Cardiac septum (tissue), 1 donor: ENCODE measurements at regions not wholly inside any gene's neighbourhood (a gene's known extent, or its start where the extent isn't known, plus 50 kb on each side); places are given as distances from the start of the nearest gene placed in this dataset.
A peak's percentile ranks its signal among the peaks of the same experiment; 100 is the strongest.

Experiments
- DNase-seq: peaks from one replicate; pipeline ENCODE4 v3.0.0-alpha.2; 2020; ENCODE audit warnings: low spot score
- intact Hi-C: fragments of 100-400 bp; cut with DNase I; formaldehyde crosslinking; loops from one replicate; pipeline ENCODE4 v1.14.0; 2022
- donor health status: DM: no; HTN: no; CAD: no.

DNA sequence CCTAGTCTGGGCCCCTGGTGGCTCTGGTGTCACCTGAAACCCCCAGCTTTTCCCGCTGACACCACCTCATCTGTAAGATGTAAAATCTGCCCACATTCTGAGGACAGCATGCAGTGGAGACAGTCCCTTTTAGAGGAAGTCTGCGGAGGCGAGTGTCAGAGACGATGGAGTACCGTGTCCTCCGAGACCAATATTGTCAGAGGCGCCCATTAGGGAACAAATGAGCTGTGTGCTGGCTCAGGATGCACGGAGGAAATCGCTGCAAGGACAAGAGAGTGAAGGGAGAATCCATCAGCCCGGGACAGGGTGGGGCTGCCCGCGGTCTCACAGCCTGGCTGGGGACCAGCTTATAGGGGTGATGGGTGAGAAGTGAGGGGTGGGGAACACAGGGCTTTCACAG lies 214.8 kb downstream of the MATN1 start:
- DNase-seq: no peak
- intact Hi-C loops: no loop called here

- intact Hi-C loops: no loop called here
- no peak for DNase-seq
Observed at GRCh38 chr1:30508175-30508448, 215.3 kb downstream of the MATN1 start.

DNA sequence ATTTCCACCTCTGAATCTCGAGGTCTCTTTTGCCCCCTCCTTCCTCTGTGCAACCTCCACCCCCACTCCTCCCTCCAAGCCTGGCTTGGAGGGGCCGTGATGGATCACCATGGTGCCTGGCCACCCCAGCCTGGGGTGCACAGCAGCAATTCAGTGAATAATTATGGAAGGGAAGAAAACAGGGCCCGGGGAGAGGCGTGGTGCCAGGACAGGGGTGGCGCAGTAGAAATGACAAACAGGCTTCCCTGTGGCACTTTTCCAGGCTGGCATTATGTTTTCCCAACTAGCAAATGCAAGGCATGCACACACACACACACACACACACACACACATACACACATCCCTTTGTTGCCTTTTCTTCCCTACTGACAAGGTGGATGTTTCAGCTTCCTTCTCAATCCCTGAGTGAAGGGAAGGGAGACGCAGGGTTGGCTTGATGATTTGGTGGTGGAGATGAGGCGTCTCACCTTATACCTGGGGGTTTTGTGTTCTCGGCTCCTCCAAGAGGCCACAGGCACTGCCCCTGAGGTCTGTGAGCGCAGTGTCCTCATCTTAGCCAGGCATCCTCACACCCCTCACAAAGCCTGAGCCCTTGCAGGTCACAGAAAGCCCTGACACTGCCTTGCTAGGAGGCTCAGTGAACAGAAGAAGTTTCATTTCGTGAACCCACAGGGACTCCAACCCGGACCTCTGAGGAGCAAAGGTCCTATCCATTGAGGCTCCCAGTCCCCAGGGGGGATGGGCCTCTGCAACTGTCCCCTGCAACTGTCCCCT lies 215.8 kb downstream of the MATN1 start:
- peak; percentile 9 for DNase-seq
- intact Hi-C loops: no loop called here

DNA sequence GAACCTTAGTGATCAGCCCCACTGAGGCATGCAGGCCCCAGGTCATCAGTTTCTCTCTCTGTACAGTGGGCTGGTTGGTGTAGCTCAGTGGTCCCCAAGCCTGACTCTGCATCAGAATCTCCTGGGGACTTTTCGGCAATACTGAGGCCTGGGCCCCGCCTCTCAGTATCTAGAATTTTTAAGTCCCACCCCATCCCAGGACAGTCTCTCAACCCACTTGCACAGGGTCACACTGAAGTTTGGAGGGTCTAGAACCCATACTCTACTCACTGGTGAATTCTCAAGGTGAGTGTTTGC lies 216.4 kb downstream of the MATN1 start:
- peak; percentile 4 for DNase-seq
- intact Hi-C loops: no loop called here

DNA sequence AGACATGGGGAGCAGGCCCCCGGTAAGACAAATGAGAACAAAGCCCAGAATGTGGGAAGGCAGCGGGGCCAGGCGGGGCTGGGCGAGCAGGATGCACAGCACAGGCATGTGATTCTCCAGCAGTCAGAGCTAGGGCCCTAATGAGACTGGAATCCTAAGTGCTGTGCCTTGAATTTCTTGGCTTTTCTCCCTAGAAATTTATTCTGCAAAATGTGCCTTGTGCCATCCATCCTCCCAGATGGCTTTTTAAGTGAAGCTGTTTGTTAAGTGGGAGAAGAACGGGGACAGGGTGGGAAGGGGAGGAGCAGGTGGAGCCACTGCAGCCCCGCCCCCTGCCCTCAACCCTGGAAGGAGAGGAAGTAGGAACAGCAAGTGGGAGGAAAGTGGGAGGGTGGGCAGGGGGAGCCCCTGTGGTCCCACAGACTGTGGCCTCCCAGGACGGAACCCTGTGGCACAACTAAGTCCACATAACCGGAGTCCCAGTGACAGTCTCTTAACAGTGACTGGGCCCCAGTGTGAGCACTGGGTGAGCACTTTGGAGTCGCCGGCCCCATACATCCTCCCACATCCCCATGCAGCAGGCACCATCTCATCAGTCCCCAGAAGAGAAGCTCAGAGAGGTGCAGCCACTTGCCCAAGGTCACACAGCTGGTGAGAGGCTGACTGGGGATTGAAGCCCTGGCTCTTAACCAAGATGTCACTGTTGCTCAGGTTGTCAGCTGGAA lies 216.9 kb downstream of the MATN1 start:
- peak; percentile 43 for DNase-seq
- intact Hi-C loops: no loop called here

GRCh38 chr1:30505853-30506252 lies 217.5 kb downstream of the MATN1 start:
- DNase-seq: peak; percentile 12
- intact Hi-C loops: no loop called here

- DNase-seq: peak; percentile 59
- intact Hi-C loops: no loop called here
Observed at GRCh38 chr1:30492451-30492850, 230.9 kb downstream of the MATN1 start.

DNA sequence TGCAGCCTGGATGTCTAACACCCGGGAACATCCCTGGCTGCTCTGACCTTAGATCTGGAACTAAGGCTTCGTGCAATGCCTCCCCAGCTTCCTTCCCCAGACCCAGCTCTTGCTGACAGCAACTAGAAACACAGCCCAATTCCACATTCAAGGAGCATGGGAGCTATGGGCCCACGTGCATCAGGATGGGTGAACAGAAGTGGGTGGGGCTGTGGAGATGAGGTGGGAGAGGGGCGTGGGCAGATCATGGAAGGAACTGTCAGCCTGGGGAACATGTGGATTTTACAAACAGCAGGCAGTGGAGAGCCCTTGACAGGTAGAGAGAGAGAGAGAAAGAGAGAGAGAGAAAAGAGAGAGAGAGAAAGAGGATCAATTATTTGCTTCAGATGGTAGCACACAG lies 231.6 kb downstream of the MATN1 start:
- DNase-seq: no peak
- intact Hi-C loops: no loop called here

GRCh38 chr1:30490554-30491053 lies 232.8 kb downstream of the MATN1 start:
- intact Hi-C loops: no loop called here
- DNase-seq: peak; percentile 33

- DNase-seq: peak; percentile 7
- intact Hi-C loops: no loop called here
Observed at GRCh38 chr1:30489737-30490389, 233.5 kb downstream of the MATN1 start.

DNA sequence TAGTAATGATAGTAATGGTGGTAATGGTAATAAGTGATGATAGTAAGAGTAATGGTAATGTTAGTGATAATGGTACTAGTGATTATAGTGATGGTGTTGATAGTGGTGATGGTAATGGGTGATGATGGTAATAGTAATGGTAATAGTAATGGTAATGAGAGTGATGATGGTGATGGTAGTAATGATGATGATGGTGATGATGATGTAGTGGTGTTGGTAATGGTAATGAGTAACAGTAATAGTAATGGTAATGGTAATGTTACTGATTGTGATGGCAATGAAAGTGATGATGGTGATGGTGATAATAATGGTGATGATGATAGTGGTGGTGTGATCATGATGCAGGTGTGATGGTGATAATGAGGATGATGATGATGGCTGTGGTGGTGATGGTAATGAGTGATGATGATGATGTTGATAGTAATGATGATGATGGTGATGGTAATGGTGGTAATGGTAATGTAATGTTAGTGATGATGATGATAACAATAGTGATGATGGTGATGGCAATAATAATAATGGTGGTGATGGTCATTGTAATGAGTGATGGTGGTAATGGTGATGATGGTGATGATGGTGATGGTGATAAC lies 235.0 kb downstream of the MATN1 start:
- DNase-seq: peak; percentile 7
- intact Hi-C loops: no loop called here

DNA sequence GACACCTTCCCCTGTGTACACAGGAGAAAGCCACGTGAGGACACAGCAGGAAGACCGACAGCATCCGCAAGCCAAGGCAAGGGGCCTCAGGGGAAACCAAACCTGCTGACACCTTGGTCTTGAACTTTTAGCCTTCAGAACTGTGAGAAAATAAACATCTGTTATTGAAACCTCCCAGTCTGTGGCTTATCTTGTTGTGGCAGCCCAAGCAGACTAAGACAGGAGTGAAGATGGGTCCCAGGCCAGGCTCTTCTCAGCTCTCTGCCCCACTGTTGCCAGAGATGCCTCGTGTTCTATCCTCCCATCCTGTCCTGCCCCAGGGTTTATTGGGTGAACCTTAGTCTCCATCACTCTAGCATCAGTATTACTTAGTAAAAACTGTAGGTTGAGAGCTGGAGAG lies 236.3 kb downstream of the MATN1 start:
- peak; percentile 10 for DNase-seq
- intact Hi-C loops: no loop called here

DNA sequence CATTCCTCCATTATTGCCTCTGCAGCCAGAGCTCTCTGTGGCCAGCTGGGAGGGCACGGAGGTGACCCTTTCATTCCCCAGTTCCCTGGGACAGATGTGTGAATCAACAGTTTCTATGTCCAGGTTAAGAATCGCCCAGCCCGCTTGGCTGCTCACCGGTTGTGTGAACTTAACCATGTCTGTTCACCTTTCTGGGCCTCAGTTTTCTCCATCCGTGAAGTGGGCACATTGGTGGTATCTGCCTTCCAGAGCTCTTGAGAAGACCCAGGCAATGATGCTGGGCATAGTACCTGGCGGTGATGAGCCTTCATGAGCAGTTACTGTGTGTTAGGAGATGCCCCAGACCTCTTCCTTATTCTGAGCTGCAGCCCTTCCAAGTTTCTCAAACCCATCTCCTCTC lies 238.3 kb downstream of the MATN1 start:
- peak; percentile 69 for DNase-seq
- intact Hi-C loops: no loop called here

DNA sequence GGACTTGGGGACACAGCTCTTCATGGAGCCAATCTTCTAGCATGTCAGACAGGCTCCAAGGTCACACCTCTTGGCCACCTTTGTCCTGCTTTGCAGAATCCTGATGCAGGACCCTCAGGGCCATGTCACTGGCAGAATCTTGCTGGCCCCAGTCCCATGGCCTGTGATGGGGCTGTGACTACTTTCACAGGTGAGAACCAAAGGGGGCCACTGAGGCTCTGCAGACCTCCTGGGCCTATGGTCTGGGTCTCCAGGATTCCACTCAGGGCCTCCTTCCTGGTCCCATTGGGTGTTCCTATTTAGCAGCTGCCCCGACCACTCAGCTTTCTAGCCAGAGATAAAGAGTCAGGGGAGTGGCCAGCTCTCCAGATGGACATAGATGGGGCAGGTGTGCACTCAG lies 238.7 kb downstream of the MATN1 start:
- intact Hi-C loops: no loop called here
- DNase-seq: peak; percentile 44

GRCh38 chr1:30479575-30479974 lies 243.8 kb downstream of the MATN1 start:
- intact Hi-C loops: no loop called here
- DNase-seq: no peak

DNA sequence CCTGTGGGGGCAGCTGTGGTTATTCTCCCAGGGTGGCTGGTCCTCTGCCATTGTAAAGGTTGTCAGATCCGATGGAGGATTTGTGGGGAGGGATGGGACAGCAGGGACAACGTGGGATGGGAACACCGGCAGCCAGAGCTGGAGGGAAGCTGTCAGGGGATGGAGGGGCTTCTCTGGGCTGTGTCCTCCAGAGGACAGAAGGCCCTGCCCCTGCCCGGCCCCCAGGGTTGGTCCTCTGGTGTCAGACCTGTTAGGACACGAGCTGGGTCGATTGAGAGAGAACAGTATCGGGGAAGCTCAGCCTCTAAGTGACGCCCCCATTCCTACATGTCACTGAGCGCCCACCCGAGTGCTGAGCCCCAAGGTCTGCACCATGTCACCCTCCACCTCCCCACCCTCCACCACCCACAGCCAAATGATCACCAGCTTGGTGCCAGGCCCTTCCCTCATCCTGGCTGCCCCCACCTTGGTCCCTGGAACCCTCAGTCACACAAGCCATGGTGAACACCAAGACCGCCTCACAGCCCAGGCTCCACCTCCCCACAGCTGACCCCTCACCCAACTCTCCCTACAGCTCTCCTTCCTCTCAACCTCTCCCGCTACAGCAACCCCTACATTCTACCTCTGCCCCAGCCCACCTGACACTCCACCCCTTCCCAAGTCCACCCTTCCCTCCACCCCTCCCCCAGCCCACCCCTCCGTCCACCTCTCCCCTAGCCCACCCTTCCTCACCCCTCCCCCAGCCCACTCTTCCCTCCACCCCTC lies 244.4 kb downstream of the MATN1 start:
- intact Hi-C loops: no loop called here
- no peak for DNase-seq

DNA sequence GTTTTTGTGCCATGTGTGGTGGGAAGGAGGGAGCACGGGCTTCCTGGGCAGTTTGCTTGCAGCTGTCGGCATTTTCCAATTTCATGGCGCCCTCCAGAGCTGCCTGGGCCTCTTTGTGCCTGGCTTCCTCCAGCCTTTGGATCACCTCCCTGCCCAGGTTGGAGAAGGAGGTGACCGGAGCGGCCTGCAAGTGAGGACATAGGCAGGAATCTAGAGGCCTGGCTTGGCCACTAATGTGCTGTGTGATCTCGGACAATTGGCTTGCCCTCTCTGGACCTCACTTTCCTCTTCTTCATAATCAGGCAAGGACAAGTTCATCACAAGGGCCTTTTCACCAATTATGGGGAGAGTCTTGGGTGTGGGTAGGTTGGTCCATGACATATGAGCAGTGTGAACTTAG lies 245.1 kb downstream of the MATN1 start:
- no peak for DNase-seq
- intact Hi-C loops: no loop called here

GRCh38 chr1:30477588-30477987 lies 245.8 kb downstream of the MATN1 start:
- intact Hi-C loops: no loop called here

DNA sequence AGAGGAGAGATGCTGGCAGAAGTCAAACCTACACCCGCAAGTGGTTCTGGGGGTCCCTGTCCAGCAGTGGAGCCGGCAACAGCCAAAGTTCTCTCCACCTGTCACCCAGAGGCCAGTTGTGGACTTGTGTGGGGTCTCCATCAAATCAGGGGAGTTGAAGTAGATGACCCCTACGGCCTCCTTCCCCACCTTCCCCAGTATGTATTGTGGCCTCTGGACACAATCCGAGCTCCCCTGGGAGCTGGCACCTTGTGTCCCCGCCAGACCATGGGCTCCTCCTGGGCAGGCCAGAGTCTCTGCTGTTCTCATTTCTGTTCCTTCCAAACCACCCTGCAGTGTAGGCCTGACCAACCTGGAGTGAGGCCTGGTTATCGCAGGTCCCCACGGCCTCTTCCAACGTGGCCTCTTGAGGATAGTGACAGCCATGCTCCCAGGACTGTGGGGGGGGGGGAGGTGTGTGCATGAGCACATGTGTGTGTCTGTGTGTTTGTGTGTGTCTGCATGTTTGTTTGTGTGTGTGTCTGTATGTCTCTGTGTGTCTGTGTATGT lies 246.4 kb downstream of the MATN1 start:
- no peak for DNase-seq

More at GRCh38 chr1:30477588-30477987, 245.8 kb downstream of the MATN1 start:
- DNase-seq: no peak

DNA sequence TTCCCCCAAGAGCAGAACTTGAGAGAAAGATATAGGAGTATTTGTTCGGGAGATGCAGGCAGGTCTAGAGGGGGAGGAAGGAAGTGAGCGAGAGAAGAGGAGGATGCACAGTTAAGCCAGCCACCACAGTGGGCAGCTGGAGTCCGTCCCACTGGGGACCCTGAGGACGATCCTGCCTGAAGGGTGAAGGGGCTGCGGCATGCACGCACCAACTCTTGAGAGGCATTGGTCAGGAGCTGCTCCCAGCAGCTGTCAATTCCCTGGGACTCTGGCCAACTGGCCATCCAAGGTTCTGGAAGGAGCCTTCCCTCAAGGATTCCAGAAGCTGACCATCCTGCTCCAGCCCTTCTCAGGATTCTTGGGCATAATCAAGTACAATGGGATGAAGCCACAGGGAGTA lies 246.9 kb downstream of the MATN1 start:
- no peak for DNase-seq
- intact Hi-C loops: no loop called here

More for the DNA sequence above, 246.4 kb downstream of the MATN1 start:
- intact Hi-C loops: no loop called here
